H9 (cell line): ENCODE measurements at regions not wholly inside any gene's neighbourhood (a gene's known extent, or its start where the extent isn't known, plus 50 kb on each side); places are given as distances from the start of the nearest gene placed in this dataset.

Experiments used
- DNase-seq: peaks from one replicate; pipeline ENCODE4 v3.0.0-alpha.2; 2017
- H2AFZ ChIP-seq: one replicate; pipeline ENCODE4 v1.6.1; 2013; ENCODE audit warnings: mild to moderate bottlenecking, low read length, control low read depth, moderate library complexity
- H2AK5ac ChIP-seq: 2 replicates; pipeline ENCODE4 v1.6.1; 2013; ENCODE audit warnings: low read length, control low read depth, mixed read lengths; ENCODE audit not compliant: insufficient read length
- H2BK120ac ChIP-seq: one replicate; pipeline ENCODE4 v1.6.1; 2013; ENCODE audit warnings: low read depth, mild to moderate bottlenecking, low read length, control low read depth, inconsistent platforms; ENCODE audit not compliant: poor library complexity, severe bottlenecking
- H2BK12ac ChIP-seq: 2 replicates; pipeline ENCODE4 v1.6.1; 2013; ENCODE audit warnings: low read length, control low read depth, mixed read lengths, low read depth; ENCODE audit not compliant: insufficient read length
- H2BK15ac ChIP-seq: 2 replicates; pipeline ENCODE4 v1.6.1; 2013; ENCODE audit warnings: low read depth, low read length, control low read depth
- H2BK20ac ChIP-seq: one replicate; pipeline ENCODE4 v1.6.1; 2013; ENCODE audit warnings: low read depth, mild to moderate bottlenecking, low read length, control low read depth, inconsistent platforms; ENCODE audit not compliant: poor library complexity, severe bottlenecking
- H2BK5ac ChIP-seq: 2 replicates; pipeline ENCODE4 v1.6.1; 2013; ENCODE audit warnings: low read length, control low read depth, mixed read lengths; ENCODE audit not compliant: insufficient read length
- H3K14ac ChIP-seq: 2 replicates; pipeline ENCODE4 v1.6.1; 2013; ENCODE audit warnings: low read length, control low read depth; ENCODE audit not compliant: insufficient read depth
- H3K18ac ChIP-seq: 2 replicates; pipeline ENCODE4 v1.6.1; 2013; ENCODE audit warnings: low read depth, mild to moderate bottlenecking, mixed read lengths, low read length, control low read depth; ENCODE audit not compliant: insufficient read length
- H3K23ac ChIP-seq: 2 replicates; pipeline ENCODE4 v1.6.1; 2013; ENCODE audit warnings: low read length, control low read depth, mixed read lengths, low read depth; ENCODE audit not compliant: insufficient read length
- H3K23me2 ChIP-seq: 2 replicates; pipeline ENCODE4 v1.6.1; 2013; ENCODE audit warnings: low read depth, mild to moderate bottlenecking, mixed read lengths, low read length, control low read depth; ENCODE audit not compliant: insufficient read length, poor library complexity, severe bottlenecking
- H3K27ac ChIP-seq: 2 replicates; pipeline ENCODE4 v1.5.1; 2013; ENCODE audit warnings: low read length, control low read depth, mixed read lengths, low read depth; ENCODE audit not compliant: insufficient read length
- H3K27me3 ChIP-seq: 2 replicates; pipeline ENCODE4 v1.6.1; 2013; ENCODE audit warnings: low read length, control low read depth, inconsistent platforms; ENCODE audit not compliant: insufficient read depth
- H3K4ac ChIP-seq: 2 replicates; pipeline ENCODE4 v1.6.1; 2013; ENCODE audit warnings: low read depth, mild to moderate bottlenecking, control low read depth, inconsistent platforms, low read length, moderate library complexity
- H3K4me1 ChIP-seq: 2 replicates; pipeline ENCODE4 v1.6.1; 2013; ENCODE audit warnings: low read length, control low read depth, inconsistent platforms; ENCODE audit not compliant: insufficient read depth
- H3K4me2 ChIP-seq: 2 replicates; pipeline ENCODE4 v1.6.1; 2013; ENCODE audit warnings: low read length, control low read depth, mixed read lengths; ENCODE audit not compliant: insufficient read length, insufficient read depth
- H3K56ac ChIP-seq: 2 replicates; pipeline ENCODE4 v1.6.1; 2013; ENCODE audit warnings: low read depth, mild to moderate bottlenecking, mixed read lengths, low read length, control low read depth; ENCODE audit not compliant: insufficient read length
- H3K79me1 ChIP-seq: 2 replicates; pipeline ENCODE4 v1.6.1; 2013; ENCODE audit warnings: low read depth, mild to moderate bottlenecking, moderate library complexity, low read length, control low read depth, inconsistent platforms; ENCODE audit not compliant: insufficient read depth, poor library complexity, severe bottlenecking
- H3K79me2 ChIP-seq: 2 replicates; pipeline ENCODE4 v1.6.1; 2013; ENCODE audit warnings: low read length, control low read depth, inconsistent platforms; ENCODE audit not compliant: insufficient read depth
- H3K9ac ChIP-seq: 2 replicates; pipeline ENCODE4 v1.6.1; 2013; ENCODE audit warnings: low read length, control low read depth, mixed read lengths; ENCODE audit not compliant: insufficient read length; ENCODE audit errors: extremely low read depth
- H3K9me3 ChIP-seq: one replicate; pipeline ENCODE4 v1.6.1; 2013; ENCODE audit warnings: low read depth, low read length, inconsistent platforms; ENCODE audit not compliant: control insufficient read depth
- H3T11ph ChIP-seq: one replicate; pipeline ENCODE4 v1.6.1; 2013; ENCODE audit warnings: mild to moderate bottlenecking, low read length, control low read depth, inconsistent platforms
- H4K20me1 ChIP-seq: one replicate; pipeline ENCODE4 v1.6.1; 2013; ENCODE audit not compliant: control insufficient read depth, insufficient read length, insufficient read depth
- H4K5ac ChIP-seq: 2 replicates; pipeline ENCODE4 v1.6.1; 2013; ENCODE audit warnings: low read depth, mild to moderate bottlenecking, mixed read lengths, low read length, control low read depth; ENCODE audit not compliant: insufficient read length
- H4K8ac ChIP-seq: replicated peaks from 2 replicates; pipeline ENCODE4 v1.6.1; 2013; ENCODE audit warnings: low read length, control low read depth, mixed read lengths, low read depth; ENCODE audit not compliant: insufficient read length
- H4K91ac ChIP-seq: 2 replicates; pipeline ENCODE4 v1.6.1; 2013; ENCODE audit warnings: low read depth, mild to moderate bottlenecking, moderate library complexity, mixed read lengths, low read length, control low read depth; ENCODE audit not compliant: insufficient read length
- H3K27ac Mint-ChIP-seq, 3 experiments: 2 replicates in 2 of 3; 3 replicates in 1 of 3; pipeline ENCODE4 v1.8.0; 2020 to 2021; ENCODE audit warnings: mixed read lengths in 3 of 3, mild to moderate bottlenecking in 1 of 3, moderate library complexity in 1 of 3
- H3K27me3 Mint-ChIP-seq: 2 replicates; pipeline ENCODE4 v1.8.0; 2021; ENCODE audit warnings: low read depth, mild to moderate bottlenecking, moderate library complexity, mixed read lengths
- H3K36me3 Mint-ChIP-seq, 3 experiments: 2 replicates in 2 of 3; 3 replicates in 1 of 3; pipeline ENCODE4 v1.8.0; 2020 to 2021; ENCODE audit warnings: low read depth in 3 of 3, mixed read lengths in 3 of 3; ENCODE audit not compliant: insufficient read depth in 1 of 3
- H3K4me1 Mint-ChIP-seq, 2 experiments: 2 replicates each; pipeline ENCODE4 v1.8.0; 2020; ENCODE audit warnings: mixed read lengths in 2 of 2
- H3K4me3 Mint-ChIP-seq, 2 experiments: 2 replicates in 1 of 2; 3 replicates in 1 of 2; pipeline ENCODE4 v1.8.0; 2020 to 2021; ENCODE audit warnings: mild to moderate bottlenecking in 2 of 2, mixed read lengths in 2 of 2, moderate library complexity in 1 of 2
- H3K9me3 Mint-ChIP-seq, 2 experiments: 2 replicates in 1 of 2; 3 replicates in 1 of 2; pipeline ENCODE4 v1.8.0; 2020; ENCODE audit warnings: mild to moderate bottlenecking in 2 of 2, mixed read lengths in 2 of 2, moderate library complexity in 1 of 2
- WGBS: extraction: QIAGEN DNeasy Blood & Tissue Kit; methylation state at CpG from one replicate; pipeline ENCODE4 v1.1.7; 2013; ENCODE audit warnings: missing lambda C conversion rate, low lambda C conversion rate, mixed read lengths; ENCODE audit not compliant: insufficient read length; ENCODE audit errors: extremely low coverage; 5-methylcytosine and 5-hydroxymethylcytosine counted together
- TF ChIP-seq, protein P1 (sequence below): fragments of 200-600 bp; sonication (generic); conservative IDR thresholded peaks from 3 replicates; pipeline ENCODE4 v1.8.0; 2021; ENCODE audit warnings: antibody characterized with exemption, mild to moderate bottlenecking

DNA sequence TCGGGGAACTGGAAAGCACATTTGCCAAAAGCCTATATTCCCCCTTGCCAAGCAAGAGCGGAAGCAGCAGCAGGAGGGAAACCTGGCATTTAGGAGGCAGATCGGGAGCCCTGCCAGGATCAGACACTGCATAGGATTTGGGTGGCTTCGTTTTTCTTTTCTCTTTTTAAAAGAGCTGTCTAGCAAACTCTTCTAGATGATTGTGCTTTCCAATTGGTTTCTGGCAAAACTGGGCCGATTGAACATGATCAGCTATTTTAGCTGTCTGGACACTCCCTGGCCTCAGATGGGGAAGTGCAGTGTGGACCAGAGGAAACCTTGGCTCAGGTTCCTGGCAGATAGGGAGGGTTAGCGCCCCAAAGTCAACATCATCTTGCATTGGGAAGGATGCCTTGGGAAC, 414.0 kb upstream of the KAZN start:
- TF ChIP-seq, protein P1, sequence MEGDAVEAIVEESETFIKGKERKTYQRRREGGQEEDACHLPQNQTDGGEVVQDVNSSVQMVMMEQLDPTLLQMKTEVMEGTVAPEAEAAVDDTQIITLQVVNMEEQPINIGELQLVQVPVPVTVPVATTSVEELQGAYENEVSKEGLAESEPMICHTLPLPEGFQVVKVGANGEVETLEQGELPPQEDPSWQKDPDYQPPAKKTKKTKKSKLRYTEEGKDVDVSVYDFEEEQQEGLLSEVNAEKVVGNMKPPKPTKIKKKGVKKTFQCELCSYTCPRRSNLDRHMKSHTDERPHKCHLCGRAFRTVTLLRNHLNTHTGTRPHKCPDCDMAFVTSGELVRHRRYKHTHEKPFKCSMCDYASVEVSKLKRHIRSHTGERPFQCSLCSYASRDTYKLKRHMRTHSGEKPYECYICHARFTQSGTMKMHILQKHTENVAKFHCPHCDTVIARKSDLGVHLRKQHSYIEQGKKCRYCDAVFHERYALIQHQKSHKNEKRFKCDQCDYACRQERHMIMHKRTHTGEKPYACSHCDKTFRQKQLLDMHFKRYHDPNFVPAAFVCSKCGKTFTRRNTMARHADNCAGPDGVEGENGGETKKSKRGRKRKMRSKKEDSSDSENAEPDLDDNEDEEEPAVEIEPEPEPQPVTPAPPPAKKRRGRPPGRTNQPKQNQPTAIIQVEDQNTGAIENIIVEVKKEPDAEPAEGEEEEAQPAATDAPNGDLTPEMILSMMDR: no peak

More for the DNA sequence above, 414.0 kb upstream of the KAZN start:
- Histone ChIP-seq H3K4me2 (no peak overlapping the region), H2BK20ac (no peak overlapping the region), H3K4ac (no peak overlapping the region), H3K18ac (no peak overlapping the region), H3K79me2 (no peaks in the 10 kb centered on the region), H4K91ac (no peak overlapping the region), H4K20me1 (no peaks in the 10 kb centered on the region), H3K23ac (no peak overlapping the region), H3K4me1 (peaks cover 14% of the 10 kb centered on the region; the same call in 1 of the 2 replicates), H2AFZ (no peak overlapping the region), H3K9me3 (no peaks in the 10 kb centered on the region), H4K8ac (no peak overlapping the region), H3T11ph (no peak overlapping the region), H3K23me2 (no peaks in the 10 kb centered on the region), H2BK5ac (no peak overlapping the region), H3K9ac (no peak overlapping the region), H2BK12ac (no peak overlapping the region), H2BK15ac (no peak overlapping the region), H3K79me1 (no peaks in the 10 kb centered on the region), H3K14ac (no peak overlapping the region), H3K27ac (no peak overlapping the region), H4K5ac (no peak overlapping the region), H3K56ac (no peak overlapping the region), H2BK120ac (no peak overlapping the region), H2AK5ac (no peak overlapping the region), H3K27me3 (no peaks in the 10 kb centered on the region)
- WGBS: no CpG with 5 or more reads among the region's 6 CpGs
- H3K27ac Mint-ChIP-seq: no peak overlapping the region; a peak in 1 of 7 replicates
- no peak for DNase-seq
- no peak overlapping the region for H3K4me3 Mint-ChIP-seq
- H3K27me3 Mint-ChIP-seq: peaks cover 5% of the 10 kb centered on the region; the same call in 1 of the 2 replicates
- H3K4me1 Mint-ChIP-seq: peaks cover 44 to 45% of the 10 kb centered on the region in 2 experiments
- H3K9me3 Mint-ChIP-seq: peaks cover 0 to 2% of the 10 kb centered on the region in 2 experiments; a peak in 2 of 5 replicates
- H3K36me3 Mint-ChIP-seq: peaks cover 0 to 6% (median 4%) of the 10 kb centered on the region in 3 experiments; a peak in 3 of 7 replicates
